K562 (cell line): ENCODE measurements at regions not wholly inside any gene's neighbourhood (a gene's known extent, or its start where the extent isn't known, plus 50 kb on each side); places are given as distances from the start of the nearest gene placed in this dataset.
"Not testable (repeated sequence)": the region's sequence is repeated elsewhere in the genome, so short reads cannot be mapped to it uniquely, and the experiment has no call there.

Experiments
- ATAC-seq: fragments of 200-7000 bp; cut with Tn5 transposase; 3 replicates; pipeline ENCODE4 v1.9.1; 2020; ENCODE audit warnings: moderate library complexity
- BruUV-seq: library from RNA; stranded (reverse); fragments of 400-500 nt; replicated peaks from 2 replicates; lab custom pipeline; 2021; lab: Mats Ljungman, UMichigan
- CTCF ChIA-PET: fragments of 300-600 bp; formaldehyde crosslinking; extraction: SDS; loops from one replicate; lab custom pipeline; 2021; ENCODE audit warnings: low intra/inter-chr PET ratio; lab: Yijun Ruan, JAX
- POLR2A ChIA-PET: fragments of 300-600, 350-650 bp; sonication (Branson Sonifier 250); formaldehyde crosslinking; extraction: SDS; loops from one replicate; lab custom pipeline; 2021; ENCODE audit warnings: antibody characterized with exemption, inconsistent platforms; lab: Yijun Ruan, JAX
- DNase-seq, 4 experiments: peaks; one replicate each; pipeline versions ENCODE4 v3.0.0 to v3.0.0-alpha.2; 2011 to 2018; ENCODE audit warnings: low spot score in 3 of 4, mixed read lengths in 3 of 4; ENCODE audit errors: extremely low read depth in 1 of 4
- FAIRE-seq: peaks from 2 replicates; lab custom pipeline; 2011; peaks lifted over from hg19 to GRCh38; lab: Jason Lieb, UNC
- H2AFZ ChIP-seq: 2 replicates; pipeline ENCODE4 v1.6.0; 2011; ENCODE audit warnings: low read depth, low read length, control low read depth, inconsistent platforms
- H3K27ac ChIP-seq: fragments of 200-600 bp; 3 replicates; pipeline ENCODE4 v1.8.0; 2011; ENCODE audit warnings: low read depth, mild to moderate bottlenecking, control low read depth, inconsistent platforms, low read length, moderate library complexity, mixed read lengths; ENCODE audit errors: extremely low read depth
- H3K27me3 ChIP-seq, 2 experiments: fragments of 300-600 bp in 1 of 2; 2 replicates in 1 of 2; 3 replicates in 1 of 2; pipeline versions ENCODE4 v1.6.0 to v1.8.0; 2011; ENCODE audit warnings: inconsistent platforms in 2 of 2, low read length in 2 of 2, mild to moderate bottlenecking in 1 of 2, mixed read lengths in 1 of 2, moderate library complexity in 1 of 2; ENCODE audit not compliant: control insufficient read depth in 2 of 2, insufficient read depth in 2 of 2
- H3K36me3 ChIP-seq: fragments of 300-600 bp; 3 replicates; pipeline ENCODE4 v1.8.0; 2011; ENCODE audit warnings: mild to moderate bottlenecking, low read length, inconsistent platforms; ENCODE audit not compliant: control insufficient read depth, insufficient read depth
- H3K4me1 ChIP-seq, 2 experiments: fragments of 200-600 bp in 1 of 2; replicated peaks in 1 of 2; 2 replicates in 1 of 2; 3 replicates in 1 of 2; pipeline versions ENCODE4 v1.5.1 to v1.8.0; 2011; ENCODE audit warnings: inconsistent platforms in 2 of 2, low read length in 2 of 2, mild to moderate bottlenecking in 1 of 2, mixed read lengths in 1 of 2, moderate library complexity in 1 of 2; ENCODE audit not compliant: control insufficient read depth in 2 of 2, insufficient read depth in 2 of 2
- H3K4me2 ChIP-seq: 2 replicates; pipeline ENCODE4 v1.6.1; 2011; ENCODE audit warnings: low read length, control low read depth, inconsistent platforms, mixed read lengths; ENCODE audit not compliant: insufficient read depth
- H3K4me3 ChIP-seq: fragments of 200-600 bp; sonication (generic), shearing (Covaris generic); 2 replicates; pipeline ENCODE4 v1.5.1; 2016; ENCODE audit warnings: control low read depth, inconsistent platforms
- H3K79me2 ChIP-seq: fragments of 200-600 bp; 3 replicates; pipeline ENCODE4 v1.8.0; 2011; ENCODE audit warnings: low read length, inconsistent platforms; ENCODE audit not compliant: control insufficient read depth, insufficient read depth
- H3K9ac ChIP-seq, 2 experiments: 2 replicates each; pipeline versions ENCODE4 v1.6.0 to v1.6.1; 2011; ENCODE audit warnings: low read depth in 2 of 2, low read length in 2 of 2, control low read depth in 1 of 2, inconsistent platforms in 1 of 2, mild to moderate bottlenecking in 1 of 2, mixed read lengths in 1 of 2; ENCODE audit not compliant: insufficient read depth in 1 of 2
- H3K9me1 ChIP-seq: one replicate; pipeline ENCODE4 v1.6.0; 2011; ENCODE audit warnings: inconsistent platforms, mild to moderate bottlenecking, low read length, moderate library complexity; ENCODE audit not compliant: control insufficient read depth, insufficient read depth
- H3K9me3 ChIP-seq: replicated peaks from 2 replicates; pipeline ENCODE4 v1.5.1; 2011; ENCODE audit warnings: low read depth, low read length, inconsistent platforms; ENCODE audit not compliant: control insufficient read depth, insufficient read depth
- H4K20me1 ChIP-seq: replicated peaks from 2 replicates; pipeline ENCODE4 v1.6.1; 2011; ENCODE audit warnings: low read length, inconsistent platforms, mixed read lengths; ENCODE audit not compliant: control insufficient read depth, insufficient read depth
- ETV6 ChIP-seq, 3 experiments: fragments of 150-350 bp in 1 of 3; sonication (generic) in 1 of 3; formaldehyde crosslinking in 1 of 3; IDR thresholded peaks; 2 replicates each; pipeline versions ENCODE4 v1.6.1 to v1.8.0; 2014 to 2022; ENCODE audit warnings: borderline replicate concordance in 2 of 3, low read depth in 2 of 3, antibody characterized with exemption in 1 of 3, low read length in 1 of 3, mild to moderate bottlenecking in 1 of 3, missing genetic modification reagents in 1 of 3
- FOXA1 ChIP-seq: fragments of 450-650 bp; IDR thresholded peaks from 2 replicates; pipeline ENCODE4 v1.6.1; 2016; ENCODE audit warnings: mild to moderate bottlenecking, borderline replicate concordance
- PPARD ChIP-seq: fragments of 250-450 bp; sonication (Bioruptor Pico); IDR thresholded peaks from 2 replicates; pipeline ENCODE4 v1.8.0; 2022; ENCODE audit warnings: inconsistent platforms, mild to moderate bottlenecking, moderate library complexity
- TRIM24 ChIP-seq, 2 experiments: fragments of 450-650 bp; IDR thresholded peaks; 2 replicates each; pipeline ENCODE4 v1.6.1; 2016
- TRIM28 ChIP-seq: fragments of 450-650 bp; IDR thresholded peaks from 2 replicates; pipeline ENCODE4 v1.6.1; 2017
- U2AF2 ChIP-seq: fragments of 200-400 bp; formaldehyde crosslinking; optimal IDR thresholded peaks from 2 replicates; pipeline ENCODE3; 2017; ENCODE audit warnings: low read depth, mild to moderate bottlenecking, low read length
- ZFP30 ChIP-seq: fragments of 250-450 bp; sonication (Bioruptor Pico); IDR thresholded peaks from 2 replicates; pipeline ENCODE4 v1.8.0; 2022; ENCODE audit warnings: moderate library complexity, mild to moderate bottlenecking, inconsistent platforms, borderline replicate concordance
- ZNF644 ChIP-seq: fragments of 200-800 bp; sonication (Bioruptor generic); IDR thresholded peaks from 2 replicates; pipeline ENCODE4 v1.6.1; 2016; ENCODE audit warnings: low read depth, missing genetic modification characterization, missing compliant biosample characterization
- ZNF764 ChIP-seq: fragments of 250-450 bp; sonication (Bioruptor Pico); IDR thresholded peaks from 2 replicates; pipeline ENCODE4 v1.4.0; 2020; ENCODE audit warnings: low read depth, mild to moderate bottlenecking, moderate library complexity
- ZSCAN32 ChIP-seq: fragments of 450-650 bp; formaldehyde crosslinking; IDR thresholded peaks from 2 replicates; pipeline ENCODE4 v1.4.0; 2020; ENCODE audit warnings: mild to moderate bottlenecking, moderate library complexity
- WGBS: fragments of 100-300 bp; shearing (Covaris generic); methylation state at CpG from one replicate; pipeline ENCODE4 v1.1.6; 2016; ENCODE audit warnings: low coverage, mixed read lengths; ENCODE audit not compliant: insufficient coverage; ENCODE audit errors: missing lambda C conversion rate; 5-methylcytosine and 5-hydroxymethylcytosine counted together
- in situ Hi-C: fragments of 300-500 bp; cut with MboI; formaldehyde crosslinking; loops from 4 replicates; pipeline ENCODE4 v1.15.0; 2018; ENCODE audit warnings: inconsistent platforms, mixed read lengths
- intact Hi-C: fragments of 100-400 bp; cut with micrococcal nuclease; formaldehyde crosslinking; loops from 2 replicates; pipeline ENCODE4 v1.14.2; 2022

DNA sequence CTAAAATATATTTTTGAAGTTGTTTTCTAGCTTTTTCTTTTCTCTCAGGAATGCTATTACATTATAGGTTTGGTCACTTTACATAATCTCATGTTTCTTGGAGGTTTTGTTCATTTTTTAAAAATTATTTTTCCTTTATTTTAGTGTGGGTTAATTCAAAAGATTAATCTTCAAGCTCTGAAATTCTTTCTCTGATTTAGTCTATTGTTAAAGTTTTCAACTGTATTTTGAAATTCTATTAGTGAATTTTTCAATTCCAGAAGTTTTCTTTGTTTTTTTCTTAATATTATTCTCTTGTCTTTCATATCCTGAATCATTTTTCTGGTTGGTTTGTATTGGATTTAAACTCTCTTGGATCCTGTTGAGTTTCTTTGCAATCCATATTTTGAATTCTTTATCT lies 80.4 kb downstream of the MSTN start:
- TF ChIP-seq ZNF764 (CRISPR knock-in tag) (no peak), ZFP30 (CRISPR knock-in tag) (peak; percentile 78; the same call in 1 of the 2 replicates), ZNF644 (no peak), ETV6 (IDR thresholded peaks at IDR 0.05; ENCODE audit: borderline replicate concordance in 1 of 2, low read depth in 2 of 2, low read length in 1 of 2) (no peak), ETV6 (CRISPR knock-in tag; IDR thresholded peaks at IDR 0.05; ENCODE audit: borderline replicate concordance) (no peak), PPARD (CRISPR knock-in tag) (no peak), TRIM28 (peak; percentile 76; the same call in 1 of the 2 replicates), U2AF2 (no peak), TRIM24 (IDR thresholded peaks at IDR 0.05) (0 out of 4 replicates have a peak, but pooled peaks of 1 of the 2 experiments have one; percentile 10), FOXA1 (no peak), ZSCAN32 (CRISPR knock-in tag) (no peak)
- intact Hi-C loops = loop anchor here (2.0 kb wide), 1 partner anchor 89 kb away; no protein-coding TSS in a partner anchor
- Histone ChIP-seq H3K9me1 (no peaks in the 10 kb centered on the region), H4K20me1 (no peaks in the 10 kb centered on the region), H3K9me3 (peaks cover 7% of the 10 kb centered on the region; the same call in 1 of the 2 replicates), H3K4me3 (no peak overlapping the region), H3K4me2 (no peak overlapping the region), H3K36me3 (no peaks in the 10 kb centered on the region), H3K27me3 (no peaks in the 10 kb centered on the region), H3K4me1 (no peaks in the 10 kb centered on the region), H2AFZ (no peak overlapping the region), H3K27ac (no peak overlapping the region), H3K9ac (no peak overlapping the region), H3K79me2 (no peaks in the 10 kb centered on the region)
- FAIRE-seq (no peak), DNase-seq (no peak), ATAC-seq (no peak)
- ChIA-PET CTCF (no interaction called here), POLR2A (no interaction called here)
- BruUV-seq = no TSS peak
- in situ Hi-C loops = no loop called here

DNA sequence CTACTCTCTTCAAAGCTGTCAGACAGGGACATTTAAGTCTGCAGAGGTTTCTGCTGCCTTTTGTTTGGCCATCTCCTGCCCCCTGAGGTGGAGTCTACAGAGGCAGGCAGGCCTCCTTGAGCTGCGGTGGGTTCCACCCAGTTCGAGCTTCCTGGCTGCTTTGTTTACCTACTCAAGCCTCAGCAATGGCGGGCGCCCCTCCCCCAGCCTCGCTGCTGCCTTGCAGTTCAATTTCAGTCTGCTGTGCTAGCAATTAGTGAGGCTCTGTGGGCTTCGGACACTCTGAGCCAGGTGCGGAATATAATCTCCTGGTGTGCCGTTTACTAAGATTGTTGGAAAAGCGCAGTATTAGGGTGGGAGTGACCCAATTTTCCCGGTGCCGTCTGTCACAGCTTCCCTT lies 86.0 kb downstream of the MSTN start:
- not testable (repeated sequence) for BruUV-seq

More for the DNA sequence above, 86.0 kb downstream of the MSTN start:
- H3K36me3 ChIP-seq, H4K20me1 ChIP-seq, H3K27ac ChIP-seq, CTCF ChIA-PET, H3K9me3 ChIP-seq, H3K27me3 ChIP-seq, intact Hi-C loops, H3K9ac ChIP-seq, H3K4me3 ChIP-seq, H3K9me1 ChIP-seq, ATAC-seq, H3K79me2 ChIP-seq, DNase-seq, FAIRE-seq, H3K4me1 ChIP-seq, POLR2A ChIA-PET, in situ Hi-C loops, H3K4me2 ChIP-seq: not testable (repeated sequence)
- 0 out of 2 replicates have a peak overlapping the region, but pooled peaks have one; percentile 45 for H2AFZ ChIP-seq
- WGBS = 12% methylated on average over 9 of the region's 11 CpGs
